ENCODE measurements at regions not wholly inside any gene's neighbourhood (a gene's known extent, or its start where the extent isn't known, plus 50 kb on each side); places are given as distances from the start of the nearest gene placed in this dataset.

- Histone ChIP-seq H3K9ac (ENCODE audit: extremely low read depth, insufficient read length, low read length) (no peak overlapping the region), H2AFZ (ENCODE audit: low read length) (no peak overlapping the region), H3K9me3 (ENCODE audit: control insufficient read depth, low read depth, low read length) (no peaks in the 10 kb centered on the region), H2BK5ac (ENCODE audit: insufficient read length, low read length) (no peak overlapping the region), H4K8ac (replicated peaks; ENCODE audit: insufficient read length, low read depth, low read length) (no peak overlapping the region), H3K4me1 (ENCODE audit: insufficient read depth, low read length) (no peaks in the 10 kb centered on the region), H3K14ac (ENCODE audit: insufficient read depth, low read length) (no peak overlapping the region), H2BK120ac (ENCODE audit: low read depth, low read length, poor library complexity, severe bottlenecking) (no peak overlapping the region), H3T11ph (ENCODE audit: low read length) (no peak overlapping the region), H2AK5ac (ENCODE audit: insufficient read length, low read length) (no peak overlapping the region), H2BK12ac (ENCODE audit: insufficient read length, low read depth, low read length) (no peak overlapping the region), H2BK20ac (ENCODE audit: low read depth, low read length, poor library complexity, severe bottlenecking) (no peak overlapping the region), H4K91ac (ENCODE audit: insufficient read length, low read depth, low read length) (no peak overlapping the region), H3K27me3 (ENCODE audit: insufficient read depth, low read length) (no peaks in the 10 kb centered on the region), H3K4ac (ENCODE audit: low read depth, low read length) (no peak overlapping the region), H2BK15ac (ENCODE audit: low read depth, low read length) (no peak overlapping the region), H3K27ac (ENCODE audit: insufficient read length, low read depth, low read length) (no peak overlapping the region), H3K79me2 (ENCODE audit: insufficient read depth, low read length) (no peaks in the 10 kb centered on the region), H3K79me1 (ENCODE audit: insufficient read depth, low read depth, low read length, poor library complexity, severe bottlenecking) (no peaks in the 10 kb centered on the region), H3K4me2 (ENCODE audit: insufficient read depth, insufficient read length, low read length) (no peak overlapping the region), H4K5ac (ENCODE audit: insufficient read length, low read depth, low read length) (no peak overlapping the region), H3K18ac (ENCODE audit: insufficient read length, low read depth, low read length) (no peak overlapping the region), H3K23ac (ENCODE audit: insufficient read length, low read depth, low read length) (no peak overlapping the region), H4K20me1 (ENCODE audit: control insufficient read depth, insufficient read depth, insufficient read length) (no peaks in the 10 kb centered on the region), H3K56ac (ENCODE audit: insufficient read length, low read depth, low read length) (no peak overlapping the region), H3K23me2 (ENCODE audit: insufficient read length, low read depth, low read length, poor library complexity, severe bottlenecking) (no peaks in the 10 kb centered on the region)
- no peaks in the 10 kb centered on the region for H3K9me3 Mint-ChIP-seq
- no peaks in the 10 kb centered on the region for H3K27me3 Mint-ChIP-seq (ENCODE audit: low read depth)
- TF ChIP-seq CTCF (conservative IDR thresholded peaks at IDR 0.05): no peak
- no peak for DNase-seq
- H3K36me3 Mint-ChIP-seq (ENCODE audit: insufficient read depth in 1 of 3, low read depth in 3 of 3): no peaks in the 10 kb centered on the region
- H3K4me1 Mint-ChIP-seq: 0 out of 4 replicates have a peak, but pooled peaks cover 0 to 3% of the 10 kb centered on the region in 2 experiments
- WGBS (ENCODE audit: extremely low coverage, insufficient read length, low lambda C conversion rate): no CpG with 5 or more reads among the region's 1 CpG
- no peak overlapping the region for H3K4me3 Mint-ChIP-seq
- no peak overlapping the region for H3K27ac Mint-ChIP-seq
Measured at GRCh38 chr13:62061751-62062150, 646.1 kb upstream of the PCDH20 start.
